ENCODE measurements at regions not wholly inside any gene's neighbourhood (a gene's known extent, or its start where the extent isn't known, plus 50 kb on each side); places are given as distances from the start of the nearest gene placed in this dataset.
"Not testable (repeated sequence)": the region's sequence is repeated elsewhere in the genome, so short reads cannot be mapped to it uniquely, and the experiment has no call there.

DNA sequence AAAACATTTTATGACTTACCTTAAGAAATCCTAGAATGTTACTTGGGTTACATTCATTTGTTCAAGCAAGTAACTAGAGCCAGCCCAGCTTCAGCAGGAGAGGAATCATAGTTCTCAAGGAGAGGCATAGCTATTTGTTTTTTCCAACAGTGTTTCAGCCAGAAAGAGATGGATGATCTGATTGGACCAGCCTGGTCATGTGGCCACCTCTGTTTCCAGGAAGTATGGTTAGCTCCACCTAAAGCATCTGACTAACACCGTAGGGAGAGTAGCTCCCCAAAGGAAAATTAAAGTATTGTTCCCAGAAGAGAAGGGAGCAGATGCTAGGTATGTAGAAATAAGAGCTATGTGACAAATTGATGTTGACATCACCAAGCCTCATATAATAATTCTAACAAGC is 417.1 kb downstream of the TAFA4 start:
- DNase-seq: no peak
- no peak overlapping the region for H3K27ac Mint-ChIP-seq
- H3K36me3 Mint-ChIP-seq: no peaks in the 10 kb centered on the region
- H3K27me3 Mint-ChIP-seq: no peaks in the 10 kb centered on the region
- ATAC-seq (ENCODE audit: low read depth in 2 of 2): no peak
- no peaks in the 10 kb centered on the region for H3K4me1 Mint-ChIP-seq
- H3K4me3 Mint-ChIP-seq: peak overlapping the region in 1 of 8 donors; percentile 8
- H3K9me3 Mint-ChIP-seq: peaks cover 0 to 4% (median 2%) of the 10 kb centered on the region in 7 donors

DNA sequence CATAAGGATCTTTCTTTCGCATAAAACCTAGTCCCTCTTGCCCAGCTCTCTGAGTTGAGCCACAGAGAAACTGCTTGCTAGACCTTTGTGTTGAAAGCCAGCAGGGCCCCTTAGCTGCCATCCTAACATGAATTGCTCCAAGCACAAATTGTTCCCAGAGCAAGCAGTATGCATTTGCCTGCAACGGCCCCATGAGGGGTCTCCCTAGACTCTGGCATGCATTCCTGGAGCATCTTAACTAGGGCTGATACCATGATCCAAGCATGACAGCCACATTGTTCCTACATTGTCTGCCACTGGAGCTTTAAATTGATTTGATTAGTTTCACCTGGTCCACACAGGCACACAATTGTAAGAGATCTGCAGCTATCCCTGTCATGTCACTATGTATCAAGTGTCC is 428.1 kb downstream of the TAFA4 start:
- H3K4me1 Mint-ChIP-seq: no peaks in the 10 kb centered on the region
- no peak overlapping the region for H3K4me3 Mint-ChIP-seq
- H3K27ac Mint-ChIP-seq: no peak overlapping the region

DNA sequence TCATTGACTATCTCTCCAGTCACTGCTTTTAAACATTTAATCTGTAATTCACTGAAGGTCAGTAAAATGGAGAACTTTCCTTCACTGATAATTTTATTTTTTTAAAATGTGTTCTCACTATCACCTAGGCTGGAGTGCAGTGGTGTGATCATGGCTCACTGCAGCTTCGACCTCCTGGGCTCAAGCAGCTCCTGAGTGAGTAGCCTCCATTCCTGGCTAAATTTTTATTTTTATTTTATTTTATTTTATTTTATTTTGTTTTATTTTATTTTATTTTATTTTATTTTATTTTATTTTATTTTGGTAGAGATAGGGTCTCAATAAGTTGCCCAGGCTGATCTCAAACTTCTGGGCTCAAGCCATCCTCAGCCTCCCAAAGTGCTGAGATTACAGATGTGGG is 446.5 kb downstream of the TAFA4 start:
- not testable (repeated sequence) for H3K36me3 Mint-ChIP-seq; H3K27me3 Mint-ChIP-seq; DNase-seq; H3K27ac Mint-ChIP-seq; H3K4me3 Mint-ChIP-seq; H3K4me1 Mint-ChIP-seq; ATAC-seq (ENCODE audit: low read depth in 2 of 2); H3K9me3 Mint-ChIP-seq

More for the DNA sequence above, 428.1 kb downstream of the TAFA4 start:
- H3K9me3 Mint-ChIP-seq: peaks cover 0 to 12% (median 2%) of the 10 kb centered on the region in 7 donors
- ATAC-seq (ENCODE audit: low read depth in 2 of 2) (no peak), DNase-seq (no peak)
- H3K36me3 Mint-ChIP-seq: no peaks in the 10 kb centered on the region
- H3K27me3 Mint-ChIP-seq: no peaks in the 10 kb centered on the region

DNA sequence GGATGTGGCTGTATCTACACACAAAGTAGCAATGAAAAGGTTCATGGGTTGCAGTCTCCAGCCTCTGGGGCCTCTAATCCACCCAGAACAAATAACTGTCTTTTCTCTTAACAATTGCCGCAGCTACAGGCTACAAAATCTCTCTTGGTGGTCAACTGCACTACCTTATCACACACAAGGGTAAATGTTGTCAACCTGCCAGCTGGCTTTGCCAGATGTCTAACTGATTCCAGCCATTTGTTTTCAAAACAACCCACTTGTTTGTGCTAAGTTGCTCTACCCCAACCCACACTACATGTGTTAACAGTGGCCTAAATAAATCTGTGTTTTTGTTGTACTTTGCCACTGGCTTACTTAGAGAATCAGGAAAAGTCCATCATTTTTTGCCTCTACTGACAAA is 447.3 kb downstream of the TAFA4 start:
- H3K36me3 Mint-ChIP-seq: no peaks in the 10 kb centered on the region
- H3K4me1 Mint-ChIP-seq: no peaks in the 10 kb centered on the region
- no peak overlapping the region for H3K4me3 Mint-ChIP-seq
- ATAC-seq (ENCODE audit: low read depth in 2 of 2): no peak
- DNase-seq: no peak
- H3K9me3 Mint-ChIP-seq: peaks cover 0 to 6% (median 1%) of the 10 kb centered on the region in 7 donors
- H3K27ac Mint-ChIP-seq: no peak overlapping the region
- H3K27me3 Mint-ChIP-seq: no peaks in the 10 kb centered on the region

DNA sequence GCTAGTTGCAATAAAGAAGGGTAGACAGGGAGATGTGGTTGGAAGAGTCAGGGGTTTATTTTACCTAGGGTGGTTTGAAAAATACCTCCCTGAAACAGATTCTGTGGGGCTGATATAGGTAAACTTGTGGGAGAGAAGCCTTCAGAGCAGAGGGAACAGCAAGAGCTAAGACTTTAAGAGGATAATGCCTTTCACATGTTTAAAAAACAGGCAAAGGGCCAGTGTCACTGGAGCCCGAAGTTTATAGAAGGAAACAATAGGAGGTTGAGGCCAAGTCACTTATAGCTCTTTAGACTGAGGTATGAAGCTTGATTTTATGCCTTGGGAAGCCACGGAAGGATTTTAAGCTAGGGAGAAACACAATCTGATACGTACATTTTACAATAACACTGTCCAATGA is 448.7 kb downstream of the TAFA4 start:
- no peak overlapping the region for H3K27ac Mint-ChIP-seq
- H3K9me3 Mint-ChIP-seq: peaks cover 0 to 6% (median 3%) of the 10 kb centered on the region in 7 donors
- H3K4me1 Mint-ChIP-seq: no peaks in the 10 kb centered on the region
- no peaks in the 10 kb centered on the region for H3K27me3 Mint-ChIP-seq
- H3K36me3 Mint-ChIP-seq: no peaks in the 10 kb centered on the region
- ATAC-seq (ENCODE audit: low read depth in 2 of 2) (no peak), DNase-seq (no peak)
- H3K4me3 Mint-ChIP-seq: no peak overlapping the region

DNA sequence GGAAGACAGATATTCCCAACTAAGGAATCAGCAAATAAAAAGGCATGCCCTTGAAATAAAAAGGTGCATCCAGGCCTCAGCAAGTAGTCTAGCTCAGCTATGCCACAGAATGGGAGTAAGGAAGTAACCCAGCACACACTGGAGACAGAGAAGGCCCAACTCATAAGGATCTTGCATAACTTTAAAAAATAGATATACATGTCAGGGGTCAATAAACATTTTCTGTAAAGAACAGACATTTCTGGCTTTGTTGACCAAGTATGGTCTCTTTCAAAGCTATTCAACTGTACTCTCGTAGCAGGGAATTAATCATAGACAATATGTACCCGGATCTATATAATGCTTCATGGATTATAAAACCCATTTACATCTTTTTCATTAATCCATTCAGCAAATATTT is 449.3 kb downstream of the TAFA4 start:
- DNase-seq: no peak
- H3K4me3 Mint-ChIP-seq: no peak overlapping the region
- no peak for ATAC-seq (ENCODE audit: low read depth in 2 of 2)
- peaks cover 0 to 6% (median 3%) of the 10 kb centered on the region in 7 donors for H3K9me3 Mint-ChIP-seq
- H3K27ac Mint-ChIP-seq: no peak overlapping the region
- no peaks in the 10 kb centered on the region for H3K36me3 Mint-ChIP-seq
- peaks cover 0 to 2% (median 0%) of the 10 kb centered on the region in 3 donors for H3K27me3 Mint-ChIP-seq
- H3K4me1 Mint-ChIP-seq: no peaks in the 10 kb centered on the region

DNA sequence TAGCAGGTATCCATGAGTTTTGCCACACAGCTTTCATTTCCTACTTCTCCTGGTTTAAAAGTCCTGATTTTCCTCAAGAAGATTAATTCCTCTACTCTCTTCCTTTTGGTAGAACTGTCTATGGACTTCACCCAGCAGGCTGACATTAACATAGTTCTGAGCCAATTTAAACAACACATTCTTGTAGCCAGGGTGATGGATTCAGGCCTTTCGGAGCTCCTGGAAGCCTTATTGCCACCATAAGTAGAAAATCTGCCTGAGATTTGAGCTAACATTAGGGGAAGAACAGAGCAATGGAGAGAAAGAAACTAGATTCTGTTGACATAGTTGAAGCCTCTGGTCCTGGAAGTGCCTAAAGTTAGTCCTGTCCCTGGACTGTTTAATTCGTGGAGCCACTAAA is 449.8 kb downstream of the TAFA4 start:
- no peaks in the 10 kb centered on the region for H3K4me1 Mint-ChIP-seq
- H3K36me3 Mint-ChIP-seq: no peaks in the 10 kb centered on the region

DNA sequence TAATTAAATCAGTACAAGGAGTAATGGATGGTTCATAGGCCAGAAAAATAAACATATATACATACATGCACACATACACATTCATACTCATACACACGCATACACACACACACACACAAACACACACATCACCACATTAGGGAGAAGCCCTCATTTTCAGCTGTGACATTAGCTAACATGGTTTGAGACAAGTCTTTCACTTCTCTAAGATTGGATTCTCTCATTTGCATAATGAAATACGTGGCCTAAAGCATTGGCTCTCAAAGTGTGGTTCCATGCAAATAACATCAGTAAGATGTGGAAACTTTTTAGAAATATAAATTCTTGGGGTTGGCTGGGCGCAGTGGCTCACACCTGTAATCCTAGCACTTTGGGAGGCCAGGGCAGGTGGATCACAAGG is 452.6 kb downstream of the TAFA4 start:
- Mint-ChIP-seq H3K27me3 (peaks cover 0 to 4% (median 0%) of the 10 kb centered on the region in 3 donors), H3K27ac (no peak overlapping the region), H3K4me3 (no peak overlapping the region), H3K9me3 (peaks cover 0 to 6% (median 0%) of the 10 kb centered on the region in 7 donors), H3K36me3 (no peaks in the 10 kb centered on the region), H3K4me1 (no peaks in the 10 kb centered on the region)
- ATAC-seq (ENCODE audit: low read depth in 2 of 2): no peak
- DNase-seq: no peak

More for the DNA sequence above, 449.8 kb downstream of the TAFA4 start:
- ATAC-seq (ENCODE audit: low read depth in 2 of 2): no peak
- no peak overlapping the region for H3K27ac Mint-ChIP-seq
- no peak for DNase-seq
- H3K4me3 Mint-ChIP-seq: peak overlapping the region in 1 of 8 donors; percentile 29
- H3K9me3 Mint-ChIP-seq: peaks cover 0 to 6% (median 3%) of the 10 kb centered on the region in 7 donors
- H3K27me3 Mint-ChIP-seq: peaks cover 0 to 4% (median 0%) of the 10 kb centered on the region in 3 donors

DNA sequence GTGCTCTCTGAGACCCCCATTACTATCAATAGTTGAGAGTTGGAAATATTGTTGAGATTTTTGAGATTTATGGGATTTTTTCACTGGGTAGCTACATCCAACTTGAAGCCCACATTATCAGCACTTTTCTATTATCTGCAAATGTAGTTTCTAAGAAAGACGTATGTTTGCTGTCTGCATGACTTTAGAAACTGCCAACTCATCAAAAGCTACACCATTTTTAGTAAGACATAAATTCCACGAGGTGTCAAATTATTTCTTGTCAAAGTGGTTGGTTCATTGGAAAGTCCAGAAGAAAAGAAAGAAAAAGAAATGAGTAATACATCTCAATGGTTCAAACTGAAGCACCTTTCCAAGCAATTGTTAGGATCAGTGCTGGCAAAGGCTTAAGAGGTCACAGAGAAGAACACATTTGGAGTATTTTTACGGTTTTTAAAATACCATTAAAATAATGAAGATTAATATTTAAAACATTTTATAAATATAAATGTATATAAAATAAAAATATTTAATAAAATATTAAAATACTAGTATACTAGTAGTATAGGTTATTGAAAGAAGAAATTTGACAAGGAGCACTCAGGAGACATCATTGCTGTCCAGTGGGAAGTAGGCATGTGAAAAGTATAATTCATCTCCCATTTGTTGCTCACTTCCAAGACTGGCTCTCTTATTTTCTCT is 463.5 kb downstream of the TAFA4 start:
- no peak for ATAC-seq (ENCODE audit: low read depth in 2 of 2)
- H3K27ac Mint-ChIP-seq: no peak overlapping the region
- H3K4me1 Mint-ChIP-seq: no peaks in the 10 kb centered on the region
- DNase-seq: no peak
- no peak overlapping the region for H3K4me3 Mint-ChIP-seq
- H3K36me3 Mint-ChIP-seq: no peaks in the 10 kb centered on the region
- peaks cover 2 to 11% (median 4%) of the 10 kb centered on the region in 7 donors for H3K9me3 Mint-ChIP-seq
- H3K27me3 Mint-ChIP-seq: no peaks in the 10 kb centered on the region

DNA sequence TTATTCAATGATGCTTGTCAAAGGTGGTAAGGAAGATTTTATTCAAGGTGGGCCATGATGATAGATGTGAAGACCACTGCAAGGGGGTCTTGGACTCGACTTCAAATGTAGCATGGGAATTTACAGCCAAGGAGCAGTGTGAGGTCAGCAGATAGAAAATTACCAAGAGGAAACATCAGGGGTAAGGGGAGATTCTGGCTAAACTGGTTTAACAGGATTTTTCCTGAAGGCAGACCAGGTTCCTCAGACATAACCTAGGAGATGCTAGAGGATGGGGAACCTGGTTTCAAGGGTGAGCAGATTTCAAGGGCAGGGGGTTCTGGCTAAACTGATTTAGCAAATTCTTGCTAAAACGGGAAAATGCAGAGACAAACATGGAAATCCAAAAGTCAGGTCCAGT is 464.9 kb downstream of the TAFA4 start:
- peaks cover 2 to 11% (median 5%) of the 10 kb centered on the region in 7 donors for H3K9me3 Mint-ChIP-seq
- H3K4me1 Mint-ChIP-seq: no peaks in the 10 kb centered on the region
- ATAC-seq (ENCODE audit: low read depth in 2 of 2) (no peak), DNase-seq (no peak)
- no peak overlapping the region for H3K27ac Mint-ChIP-seq
- no peaks in the 10 kb centered on the region for H3K36me3 Mint-ChIP-seq
- no peaks in the 10 kb centered on the region for H3K27me3 Mint-ChIP-seq
- peak overlapping the region in 1 of 8 donors; percentile 1 for H3K4me3 Mint-ChIP-seq

DNA sequence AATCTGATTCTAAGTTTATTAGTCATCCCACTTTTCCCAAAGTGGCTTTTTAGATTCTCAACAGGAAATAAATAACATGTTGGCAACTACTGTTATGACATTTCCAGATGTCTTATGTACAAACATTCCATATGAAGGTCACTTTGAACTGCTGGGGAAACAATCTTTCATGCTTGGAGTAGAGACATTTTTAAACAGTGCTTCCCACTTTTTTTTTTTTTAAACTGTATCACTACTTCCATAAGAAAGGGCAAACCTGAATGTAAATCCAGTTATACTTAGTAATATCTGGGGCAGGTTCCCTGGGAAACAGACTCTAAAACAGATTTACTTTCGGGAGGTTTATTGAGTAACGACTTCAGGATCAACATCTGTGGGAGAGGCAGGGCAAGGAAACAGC is 473.8 kb downstream of the TAFA4 start:
- no peak for ATAC-seq (ENCODE audit: low read depth in 2 of 2)
- peaks cover 0 to 20% (median 7%) of the 10 kb centered on the region in 7 donors for H3K9me3 Mint-ChIP-seq
- no peaks in the 10 kb centered on the region for H3K36me3 Mint-ChIP-seq
- no peaks in the 10 kb centered on the region for H3K4me1 Mint-ChIP-seq
- no peak overlapping the region for H3K27ac Mint-ChIP-seq
- H3K27me3 Mint-ChIP-seq: no peaks in the 10 kb centered on the region
- no peak overlapping the region for H3K4me3 Mint-ChIP-seq
- no peak for DNase-seq

DNA sequence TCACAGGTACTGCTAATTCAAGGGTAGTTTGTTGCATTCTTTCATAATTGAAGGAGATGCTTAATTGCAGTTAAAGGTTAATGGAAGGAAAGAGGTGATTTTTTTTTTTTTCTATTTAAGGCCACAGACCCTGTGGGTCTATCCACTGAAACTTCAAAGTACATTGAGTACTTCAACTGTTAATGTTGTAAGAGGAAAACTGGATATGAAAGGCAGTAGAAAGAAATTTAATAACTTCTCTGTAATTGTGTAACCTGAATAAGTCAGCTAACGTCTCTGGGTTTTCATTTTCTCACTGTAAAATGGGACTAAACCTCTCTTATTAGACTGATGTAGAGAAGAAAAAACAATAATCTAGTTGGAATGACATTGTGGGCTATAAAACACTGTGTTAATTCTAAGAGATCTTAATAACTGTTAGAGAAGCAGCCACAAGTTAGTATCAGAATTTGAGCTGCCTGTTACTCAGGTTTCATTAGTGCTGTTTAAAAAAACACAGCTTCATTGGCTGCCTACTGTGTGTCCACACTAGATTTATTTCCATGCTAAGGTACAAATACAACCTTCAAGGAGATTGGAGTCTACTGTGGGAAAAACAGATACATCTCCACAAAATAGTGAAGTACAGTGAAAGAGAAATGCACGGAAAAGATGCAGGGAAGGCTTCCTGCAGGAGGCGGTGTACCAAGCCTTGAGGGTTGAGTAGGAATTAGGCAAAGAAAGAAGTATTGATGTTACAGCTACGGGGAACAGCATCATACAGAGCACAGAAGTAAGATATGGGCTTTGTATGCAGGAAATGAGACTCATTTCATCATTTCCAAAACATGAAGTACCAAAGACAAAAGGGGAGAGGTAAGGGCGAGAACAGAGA is 483.6 kb downstream of the TAFA4 start:
- peaks cover 0 to 19% (median 4%) of the 10 kb centered on the region in 7 donors for H3K9me3 Mint-ChIP-seq
- H3K4me1 Mint-ChIP-seq: no peaks in the 10 kb centered on the region
- DNase-seq: no peak
- H3K27ac Mint-ChIP-seq: no peak overlapping the region
- no peaks in the 10 kb centered on the region for H3K27me3 Mint-ChIP-seq
- ATAC-seq (ENCODE audit: low read depth in 2 of 2): no peak
- no peaks in the 10 kb centered on the region for H3K36me3 Mint-ChIP-seq
- no peak overlapping the region for H3K4me3 Mint-ChIP-seq

DNA sequence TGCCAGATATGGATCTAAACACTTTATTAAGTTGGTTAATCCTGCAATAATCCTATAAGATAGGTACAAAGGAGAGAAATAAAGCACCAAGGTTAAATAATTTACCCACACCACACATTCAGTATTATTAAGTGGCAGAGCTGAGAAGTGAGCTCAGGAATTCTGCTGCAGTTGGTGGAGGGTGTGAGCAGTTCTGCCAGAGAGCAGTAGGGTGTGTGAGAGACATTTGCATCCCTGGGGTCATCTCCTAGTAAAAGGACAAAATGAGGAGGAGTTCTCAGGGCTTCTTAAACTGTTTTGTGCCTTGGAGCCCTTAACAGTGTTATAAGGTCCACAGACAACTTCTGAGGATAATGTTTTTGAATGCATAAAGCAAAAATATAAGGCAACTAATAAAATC is 484.5 kb downstream of the TAFA4 start:
- H3K36me3 Mint-ChIP-seq: no peaks in the 10 kb centered on the region
- no peaks in the 10 kb centered on the region for H3K4me1 Mint-ChIP-seq
- no peak overlapping the region for H3K4me3 Mint-ChIP-seq
- H3K9me3 Mint-ChIP-seq: peaks cover 0 to 19% (median 5%) of the 10 kb centered on the region in 7 donors
- DNase-seq (no peak), ATAC-seq (ENCODE audit: low read depth in 2 of 2) (no peak)
- H3K27ac Mint-ChIP-seq: no peak overlapping the region
- H3K27me3 Mint-ChIP-seq: no peaks in the 10 kb centered on the region

DNA sequence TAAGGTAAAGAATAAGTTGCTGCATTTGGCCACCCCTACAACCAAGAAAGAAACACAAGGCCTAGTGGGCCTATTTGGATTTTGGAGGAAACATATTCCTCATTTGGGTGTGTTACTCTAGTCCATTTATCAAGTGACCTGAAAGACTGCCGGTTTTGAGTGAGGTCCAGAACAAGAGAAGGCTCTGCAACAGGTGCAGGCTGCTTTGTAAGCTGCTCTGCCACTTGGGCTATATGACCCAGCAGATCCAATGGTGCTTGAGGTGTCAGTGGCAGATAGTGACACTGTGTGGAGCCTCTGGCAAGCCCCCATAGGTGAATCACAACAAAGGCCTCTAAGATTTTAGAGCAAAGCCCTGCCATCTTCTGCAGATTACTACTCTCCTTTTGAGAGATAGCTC is 491.3 kb downstream of the TAFA4 start:
- Mint-ChIP-seq H3K27me3 (no peaks in the 10 kb centered on the region), H3K36me3 (no peaks in the 10 kb centered on the region), H3K27ac (no peak overlapping the region), H3K4me3 (no peak overlapping the region), H3K9me3 (peaks cover 0 to 11% (median 2%) of the 10 kb centered on the region in 7 donors), H3K4me1 (no peaks in the 10 kb centered on the region)
- DNase-seq: no peak
- no peak for ATAC-seq (ENCODE audit: low read depth in 2 of 2)
